Right lobe of liver (tissue), 4 donors: ENCODE measurements at regions not wholly inside any gene's neighbourhood (a gene's known extent, or its start where the extent isn't known, plus 50 kb on each side); places are given as distances from the start of the nearest gene placed in this dataset.

Experiments used
- CTCF ChIP-seq, 4 donors: fragments of 200-600 bp in 3 of 4; fragments of 450-650 bp in 1 of 4; IDR thresholded peaks; one replicate each; pipeline versions ENCODE4 v1.5.1 to v1.8.0; 2016 to 2022; ENCODE audit warnings: antibody characterized with exemption in 4 of 4, mild to moderate bottlenecking in 2 of 4
- POLR2A ChIP-seq: fragments of 450-650 bp; IDR thresholded peaks from one replicate; pipeline ENCODE4 v1.6.1; 2017; ENCODE audit warnings: antibody characterized with exemption, mild to moderate bottlenecking
- donor health status: DM: no; HTN: no; CAD: no.
- donor health status: DM: no; HTN: no; CAD: no.
- donor health status: DM: no; HTN: yes; CAD: no.

- TF ChIP-seq POLR2A (no peak), CTCF (IDR thresholded peaks at IDR 0.05) (peak in 1 of 4 donors; percentile 25)
Measured at GRCh38 chr14:106286697-106287290, 760.4 kb downstream of the TMEM121 start.
